CD14-positive monocyte (primary cell): ENCODE measurements at regions not wholly inside any gene's neighbourhood (a gene's known extent, or its start where the extent isn't known, plus 50 kb on each side); places are given as distances from the start of the nearest gene placed in this dataset.

Experiments
- DNase-seq, 3 donors: peaks; one replicate each; pipeline ENCODE4 v3.0.0-alpha.2; 2011 to 2022
- H2AFZ ChIP-seq: 2 replicates; pipeline ENCODE4 v1.6.0; 2012; ENCODE audit warnings: mild to moderate bottlenecking, low read depth, low read length, inconsistent platforms; ENCODE audit not compliant: insufficient read depth, poor library complexity, severe bottlenecking
- H3K27ac ChIP-seq, 2 donors: 1 replicate in 1 of 2; 2 replicates in 1 of 2; pipeline ENCODE4 v1.5.1; 2012 to 2013; ENCODE audit warnings: low read length in 2 of 2, control low read depth in 1 of 2, inconsistent platforms in 1 of 2, low read depth in 1 of 2, mild to moderate bottlenecking in 1 of 2
- H3K27me3 ChIP-seq, 2 donors: one replicate each; pipeline versions ENCODE4 v1.6.0 to v1.6.1; 2011 to 2013; ENCODE audit warnings: low read length in 2 of 2; ENCODE audit not compliant: control insufficient read depth in 2 of 2, insufficient read depth in 2 of 2
- H3K36me3 ChIP-seq, 2 donors: replicated peaks in 1 of 2; 1 replicate in 1 of 2; 2 replicates in 1 of 2; pipeline versions ENCODE4 v1.5.1 to v1.6.1; 2012 to 2013; ENCODE audit warnings: low read length in 2 of 2, control low read depth in 1 of 2, inconsistent platforms in 1 of 2, mild to moderate bottlenecking in 1 of 2; ENCODE audit not compliant: insufficient read depth in 2 of 2, control insufficient read depth in 1 of 2
- H3K4me1 ChIP-seq, 2 donors: 1 replicate in 1 of 2; 2 replicates in 1 of 2; pipeline versions ENCODE4 v1.5.1 to v1.6.1; 2012 to 2013; ENCODE audit warnings: low read length in 2 of 2, control low read depth in 1 of 2, inconsistent platforms in 1 of 2, mild to moderate bottlenecking in 1 of 2, moderate library complexity in 1 of 2; ENCODE audit not compliant: insufficient read depth in 2 of 2, control insufficient read depth in 1 of 2
- H3K4me2 ChIP-seq: replicated peaks from 2 replicates; pipeline ENCODE3; 2012; ENCODE audit warnings: low read length, moderate library complexity, mild to moderate bottlenecking; ENCODE audit not compliant: poor library complexity, severe bottlenecking; ENCODE audit errors: extremely low read depth
- H3K4me3 ChIP-seq, 3 experiments: fragments of 200-600 bp in 1 of 3; sonication (generic) in 1 of 3; replicated peaks in 1 of 3; 1 replicate in 2 of 3; 2 replicates in 1 of 3; pipeline ENCODE4 v1.5.1; 2011 to 2013; ENCODE audit warnings: low read length in 3 of 3, mild to moderate bottlenecking in 3 of 3, control low read depth in 2 of 3, low read depth in 2 of 3, inconsistent platforms in 1 of 3, moderate library complexity in 1 of 3
- H3K79me2 ChIP-seq: 2 replicates; pipeline ENCODE4 v1.6.0; 2012; ENCODE audit warnings: mild to moderate bottlenecking, control low read depth, inconsistent platforms, low read length, moderate library complexity; ENCODE audit not compliant: insufficient read depth
- H3K9ac ChIP-seq: 2 replicates; pipeline ENCODE4 v1.6.0; 2017; ENCODE audit warnings: low read length, mild to moderate bottlenecking; ENCODE audit not compliant: insufficient read depth, poor library complexity, severe bottlenecking
- H3K9me3 ChIP-seq, 2 donors: replicated peaks in 1 of 2; 1 replicate in 1 of 2; 2 replicates in 1 of 2; pipeline versions ENCODE4 v1.5.1 to v1.6.1; 2012 to 2013; ENCODE audit warnings: low read length in 2 of 2, control low read depth in 1 of 2; ENCODE audit not compliant: control insufficient read depth in 1 of 2, insufficient read depth in 1 of 2
- H4K20me1 ChIP-seq: 2 replicates; pipeline ENCODE4 v1.6.0; 2012; ENCODE audit warnings: mild to moderate bottlenecking, low read length, control low read depth, moderate library complexity; ENCODE audit not compliant: insufficient read depth
- H3K27ac Mint-ChIP-seq, 7 donors: one replicate each; pipeline ENCODE4 v1.8.0; 2020; ENCODE audit warnings: mild to moderate bottlenecking in 7 of 7, mixed read lengths in 7 of 7, moderate library complexity in 6 of 7, inconsistent platforms in 2 of 7
- H3K27me3 Mint-ChIP-seq, 3 donors: one replicate each; pipeline ENCODE4 v1.8.0; 2021 to 2022; ENCODE audit warnings: low read depth in 3 of 3, mild to moderate bottlenecking in 3 of 3, mixed read lengths in 3 of 3, moderate library complexity in 3 of 3, inconsistent platforms in 1 of 3
- H3K36me3 Mint-ChIP-seq, 2 donors: one replicate each; pipeline ENCODE4 v1.8.0; 2020; ENCODE audit warnings: mixed read lengths in 2 of 2, inconsistent platforms in 1 of 2, mild to moderate bottlenecking in 1 of 2
- H3K4me1 Mint-ChIP-seq: one replicate; pipeline ENCODE4 v1.8.0; 2020; ENCODE audit warnings: mild to moderate bottlenecking, mixed read lengths
- H3K4me3 Mint-ChIP-seq, 2 donors: one replicate each; pipeline ENCODE4 v1.8.0; 2020; ENCODE audit warnings: mild to moderate bottlenecking in 2 of 2, mixed read lengths in 2 of 2, moderate library complexity in 1 of 2
- H3K9me3 Mint-ChIP-seq, 7 donors: one replicate each; pipeline ENCODE4 v1.8.0; 2020 to 2022; ENCODE audit warnings: mixed read lengths in 7 of 7, mild to moderate bottlenecking in 6 of 7, moderate library complexity in 6 of 7, inconsistent platforms in 2 of 7
- CTCF ChIP-seq: fragments of 200-600 bp; IDR thresholded peaks from one replicate; pipeline ENCODE4 v1.8.0; 2022; ENCODE audit warnings: antibody characterized with exemption, mild to moderate bottlenecking
- WGBS: methylation state at CpG from one replicate; pipeline ENCODE4 v1.1.5; 2013; ENCODE audit warnings: missing lambda C conversion rate; ENCODE audit not compliant: insufficient coverage; 5-methylcytosine and 5-hydroxymethylcytosine counted together
- intact Hi-C, 2 donors: fragments of 100-400 bp; cut with micrococcal nuclease; formaldehyde crosslinking; loops; one replicate each; pipeline versions ENCODE4 v1.15.0 to v1.15.1; 2023

GRCh38 chr11:109898592-109898991 lies 194.6 kb upstream of the ZC3H12C start:
- H3K9me3 ChIP-seq, result peaks cover 0 to 16% of the 10 kb centered on the region in 2 donors
- Mint-ChIP-seq H3K9me3 (peaks cover 17 to 30% (median 22%) of the 10 kb centered on the region in 7 donors), H3K36me3 (no peaks in the 10 kb centered on the region), H3K27ac (no peak overlapping the region), H3K4me1 (no peaks in the 10 kb centered on the region), H3K4me3 (no peak overlapping the region), H3K27me3 (peaks cover 2 to 4% (median 2%) of the 10 kb centered on the region in 3 donors)
- no peak for DNase-seq
- no peaks in the 10 kb centered on the region for H3K4me1 ChIP-seq
- H3K79me2 ChIP-seq, result no peaks in the 10 kb centered on the region
- H3K27me3 ChIP-seq, result no peaks in the 10 kb centered on the region
- no peak overlapping the region for H2AFZ ChIP-seq
- H3K9ac ChIP-seq, result no peak overlapping the region
- H3K4me2 ChIP-seq, result no peak overlapping the region
- H3K4me3 ChIP-seq, result no peak overlapping the region
- H3K27ac ChIP-seq, result no peak overlapping the region
- intact Hi-C loops, result no loop called here
- no peaks in the 10 kb centered on the region for H4K20me1 ChIP-seq
- no peaks in the 10 kb centered on the region for H3K36me3 ChIP-seq
- TF ChIP-seq CTCF, result no peak
- WGBS, result no CpG with 5 or more reads among the region's 2 CpGs

GRCh38 chr11:109902764-109903433 lies 190.3 kb upstream of the ZC3H12C start:
- no peak for DNase-seq
- Mint-ChIP-seq H3K9me3 (peaks cover 17 to 28% (median 22%) of the 10 kb centered on the region in 7 donors), H3K36me3 (no peaks in the 10 kb centered on the region), H3K4me3 (no peak overlapping the region), H3K27ac (no peak overlapping the region), H3K4me1 (no peaks in the 10 kb centered on the region), H3K27me3 (peaks cover 0 to 9% (median 2%) of the 10 kb centered on the region in 3 donors)
- H3K4me2 ChIP-seq, result no peak overlapping the region
- no peaks in the 10 kb centered on the region for H3K36me3 ChIP-seq
- H4K20me1 ChIP-seq, result no peaks in the 10 kb centered on the region
- no CpG with 5 or more reads among the region's 5 CpGs for WGBS
- H3K4me1 ChIP-seq, result no peaks in the 10 kb centered on the region
- intact Hi-C loops, result no loop called here
- no peak for TF ChIP-seq CTCF
- H3K79me2 ChIP-seq, result no peaks in the 10 kb centered on the region
- H3K9me3 ChIP-seq, result peaks cover 0 to 16% of the 10 kb centered on the region in 2 donors
- no peak overlapping the region for H3K4me3 ChIP-seq
- no peak overlapping the region for H3K9ac ChIP-seq
- H3K27me3 ChIP-seq, result no peaks in the 10 kb centered on the region
- H2AFZ ChIP-seq, result no peak overlapping the region
- H3K27ac ChIP-seq, result no peak overlapping the region
